DND-41 (cell line): ENCODE measurements at regions not wholly inside any gene's neighbourhood (a gene's known extent, or its start where the extent isn't known, plus 50 kb on each side); places are given as distances from the start of the nearest gene placed in this dataset.

Source experiments
- EZH2 ChIP-seq: IDR thresholded peaks from 3 replicates; pipeline ENCODE4 v1.6.1; 2012; ENCODE audit warnings: borderline replicate concordance, low read depth, mild to moderate bottlenecking, moderate library complexity, low read length, inconsistent platforms; ENCODE audit not compliant: severe bottlenecking
- TF ChIP-seq, protein P1 (sequence below): IDR thresholded peaks from 2 replicates; pipeline ENCODE4 v1.5.1; 2012; ENCODE audit warnings: borderline replicate concordance, low read length, moderate library complexity, mild to moderate bottlenecking; ENCODE audit not compliant: poor library complexity, severe bottlenecking; ENCODE audit errors: extremely low read depth

DNA sequence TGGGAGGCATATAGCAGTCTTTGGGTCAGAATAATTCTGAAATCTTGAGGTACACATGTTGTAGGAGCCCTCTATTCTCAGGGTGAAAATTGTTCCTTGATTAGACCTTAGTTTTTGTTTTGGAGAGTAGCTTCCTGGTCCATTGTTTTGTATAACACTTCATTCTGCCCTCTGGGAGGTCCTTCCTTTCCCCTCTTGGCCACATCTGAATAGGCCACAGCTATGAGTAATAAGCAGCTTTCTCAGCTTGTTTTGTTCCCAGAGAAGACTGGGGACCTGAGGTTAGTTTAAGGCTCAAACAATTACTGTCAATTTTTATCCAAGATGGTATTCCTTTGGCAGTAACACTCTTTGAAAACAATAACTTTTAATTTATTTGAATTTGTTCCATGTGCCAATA is 72.6 kb upstream of the NOL4 start:
- TF ChIP-seq, protein P1, sequence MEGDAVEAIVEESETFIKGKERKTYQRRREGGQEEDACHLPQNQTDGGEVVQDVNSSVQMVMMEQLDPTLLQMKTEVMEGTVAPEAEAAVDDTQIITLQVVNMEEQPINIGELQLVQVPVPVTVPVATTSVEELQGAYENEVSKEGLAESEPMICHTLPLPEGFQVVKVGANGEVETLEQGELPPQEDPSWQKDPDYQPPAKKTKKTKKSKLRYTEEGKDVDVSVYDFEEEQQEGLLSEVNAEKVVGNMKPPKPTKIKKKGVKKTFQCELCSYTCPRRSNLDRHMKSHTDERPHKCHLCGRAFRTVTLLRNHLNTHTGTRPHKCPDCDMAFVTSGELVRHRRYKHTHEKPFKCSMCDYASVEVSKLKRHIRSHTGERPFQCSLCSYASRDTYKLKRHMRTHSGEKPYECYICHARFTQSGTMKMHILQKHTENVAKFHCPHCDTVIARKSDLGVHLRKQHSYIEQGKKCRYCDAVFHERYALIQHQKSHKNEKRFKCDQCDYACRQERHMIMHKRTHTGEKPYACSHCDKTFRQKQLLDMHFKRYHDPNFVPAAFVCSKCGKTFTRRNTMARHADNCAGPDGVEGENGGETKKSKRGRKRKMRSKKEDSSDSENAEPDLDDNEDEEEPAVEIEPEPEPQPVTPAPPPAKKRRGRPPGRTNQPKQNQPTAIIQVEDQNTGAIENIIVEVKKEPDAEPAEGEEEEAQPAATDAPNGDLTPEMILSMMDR = no peak
- no peak for TF ChIP-seq EZH2
